WTC11 (cell line): ENCODE measurements at regions not wholly inside any gene's neighbourhood (a gene's known extent, or its start where the extent isn't known, plus 50 kb on each side); places are given as distances from the start of the nearest gene placed in this dataset.

Experiments
- ATAC-seq: fragments of 200-7000 bp; cut with Tn5 transposase; 2 replicates; pipeline ENCODE4 v1.10.0; 2021; ENCODE audit warnings: mild to moderate bottlenecking, moderate library complexity
- CTCF ChIA-PET: fragments of 300-600 bp; sonication (Branson Sonifier 250); formaldehyde crosslinking; loops from one replicate; lab custom pipeline; 2021; ENCODE audit warnings: antibody characterized with exemption; lab: Charles Lee
- POLR2A ChIA-PET: fragments of 350-600 bp; sonication (Branson Sonifier 250); formaldehyde crosslinking; loops from one replicate; lab custom pipeline; 2021; ENCODE audit warnings: antibody characterized with exemption; lab: Charles Lee
- DNase-seq: peaks from one replicate; pipeline ENCODE4 v3.0.0; 2021; ENCODE audit warnings: low spot score
- H3K27ac Mint-ChIP-seq: 2 replicates; pipeline ENCODE4 v1.8.0; 2021; ENCODE audit warnings: mixed read lengths
- H3K27me3 Mint-ChIP-seq: 2 replicates; pipeline ENCODE4 v1.8.0; 2021; ENCODE audit warnings: low read depth, mild to moderate bottlenecking, moderate library complexity, mixed read lengths
- H3K36me3 Mint-ChIP-seq: 2 replicates; pipeline ENCODE4 v1.8.0; 2021; ENCODE audit warnings: mixed read lengths
- H3K4me1 Mint-ChIP-seq: 2 replicates; pipeline ENCODE4 v1.8.0; 2022; ENCODE audit warnings: mixed read lengths
- H3K4me3 Mint-ChIP-seq: 2 replicates; pipeline ENCODE4 v1.8.0; 2021; ENCODE audit warnings: mild to moderate bottlenecking, moderate library complexity, mixed read lengths
- H3K9me3 Mint-ChIP-seq: 2 replicates; pipeline ENCODE4 v1.8.0; 2021; ENCODE audit warnings: mixed read lengths
- E2F4 ChIP-seq: sonication (generic); formaldehyde crosslinking; IDR thresholded peaks from 2 replicates; pipeline ENCODE4 v1.8.1; 2022; ENCODE audit warnings: low read depth, mild to moderate bottlenecking, moderate library complexity, missing genetic modification reagents, borderline replicate concordance
- ERG ChIP-seq: fragments of 250-450 bp; sonication (Bioruptor Pico); IDR thresholded peaks from 2 replicates; pipeline ENCODE4 v1.8.0; 2021; ENCODE audit warnings: mild to moderate bottlenecking
- ESRRA ChIP-seq: sonication (generic); formaldehyde crosslinking; IDR thresholded peaks from 2 replicates; pipeline ENCODE4 v1.8.1; 2022; ENCODE audit warnings: mild to moderate bottlenecking, missing genetic modification reagents, borderline replicate concordance
- JUN ChIP-seq: sonication (generic); formaldehyde crosslinking; IDR thresholded peaks from 2 replicates; pipeline ENCODE4 v1.8.0; 2023; ENCODE audit warnings: mild to moderate bottlenecking, missing genetic modification reagents
- KAT7 ChIP-seq: sonication (generic); formaldehyde crosslinking; IDR thresholded peaks from 2 replicates; pipeline ENCODE4 v1.8.1; 2023; ENCODE audit warnings: missing genetic modification reagents, mild to moderate bottlenecking, borderline replicate concordance
- MLX ChIP-seq: sonication (generic); formaldehyde crosslinking; IDR thresholded peaks from 2 replicates; pipeline ENCODE4 v1.8.1; 2023; ENCODE audit warnings: mild to moderate bottlenecking, missing genetic modification reagents, moderate library complexity
- MXD4 ChIP-seq: fragments of 250-450 bp; sonication (Bioruptor Pico); IDR thresholded peaks from 2 replicates; pipeline ENCODE4 v1.8.0; 2021; ENCODE audit warnings: mild to moderate bottlenecking, moderate library complexity, borderline replicate concordance
- NFATC4 ChIP-seq: fragments of 250-450 bp; sonication (Bioruptor Pico); IDR thresholded peaks from 2 replicates; pipeline ENCODE4 v1.9.0; 2021; ENCODE audit warnings: mild to moderate bottlenecking
- NFYB ChIP-seq: sonication (generic); formaldehyde crosslinking; conservative IDR thresholded peaks from 2 replicates; pipeline ENCODE4 v1.8.0; 2022; ENCODE audit warnings: low read depth, missing genetic modification reagents
- RELA ChIP-seq: sonication (generic); formaldehyde crosslinking; IDR thresholded peaks from 2 replicates; pipeline ENCODE4 v1.8.1; 2022; ENCODE audit warnings: missing genetic modification reagents, mild to moderate bottlenecking, borderline replicate concordance
- SP1 ChIP-seq: sonication (generic); formaldehyde crosslinking; conservative IDR thresholded peaks from 2 replicates; pipeline ENCODE4 v1.8.1; 2022; ENCODE audit warnings: missing genetic modification reagents
- TCF7 ChIP-seq: sonication (generic); formaldehyde crosslinking; IDR thresholded peaks from 2 replicates; pipeline ENCODE4 v1.8.0; 2022; ENCODE audit warnings: mild to moderate bottlenecking, low read depth, missing genetic modification reagents, moderate library complexity
- ZNF121 ChIP-seq: sonication (generic); formaldehyde crosslinking; IDR thresholded peaks from 2 replicates; pipeline ENCODE4 v1.8.0; 2023; ENCODE audit warnings: missing genetic modification reagents
- TF ChIP-seq, protein P1 (sequence below): fragments of 250-450 bp; sonication (Bioruptor Pico); IDR thresholded peaks from 2 replicates; pipeline ENCODE4 v1.9.0; 2021; ENCODE audit warnings: mild to moderate bottlenecking
- TF ChIP-seq, protein P2 (sequence below): sonication (generic); formaldehyde crosslinking; IDR thresholded peaks from 2 replicates; pipeline ENCODE4 v1.8.0; 2023; ENCODE audit warnings: missing genetic modification reagents, mild to moderate bottlenecking, borderline replicate concordance
- TF ChIP-seq, protein P3 (sequence below): fragments of 200-600 bp; IDR thresholded peaks from 2 replicates; pipeline ENCODE4 v1.8.0; 2022; ENCODE audit warnings: antibody characterized with exemption
- TF ChIP-seq, protein P4 (sequence below): sonication (generic); formaldehyde crosslinking; conservative IDR thresholded peaks from 2 replicates; pipeline ENCODE4 v1.8.1; 2022; ENCODE audit warnings: mild to moderate bottlenecking, missing genetic modification reagents

DNA sequence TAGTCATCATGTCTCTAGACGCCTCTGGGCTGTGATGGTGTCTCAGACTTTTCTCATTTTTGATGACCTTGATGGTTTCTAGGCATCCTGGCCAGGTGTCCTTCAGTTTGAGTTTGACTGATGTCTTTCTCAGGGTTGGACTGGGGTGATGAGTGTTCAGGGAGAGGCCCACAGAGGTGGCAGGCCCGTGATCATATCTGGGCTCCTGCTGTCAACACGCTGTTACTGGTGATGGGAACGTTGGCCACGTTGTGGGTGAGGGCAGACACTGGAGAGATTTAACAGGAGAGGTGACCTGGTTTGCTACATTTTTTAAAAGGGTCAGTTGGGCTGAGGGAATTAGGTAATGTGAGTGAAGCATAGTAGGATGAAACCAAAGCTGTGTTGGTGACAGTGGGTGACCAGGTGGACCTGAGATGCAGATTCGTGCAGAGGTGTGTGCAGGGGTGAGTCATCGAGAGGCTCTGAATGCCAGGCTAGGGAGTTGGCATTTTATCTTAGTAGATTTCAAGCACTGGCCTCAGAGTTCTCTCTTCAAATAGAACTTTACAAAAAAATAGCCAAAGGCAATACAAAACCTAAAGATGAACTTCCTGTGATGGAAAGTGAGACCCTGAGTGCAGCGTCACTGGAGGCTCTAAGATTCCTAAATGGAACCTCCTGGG lies 174.1 kb downstream of the CDH26 start:
- H3K36me3 Mint-ChIP-seq = no peaks in the 10 kb centered on the region; the same call in 1 of the 2 replicates
- ChIA-PET CTCF (no interaction called here), POLR2A (no interaction called here)
- H3K4me3 Mint-ChIP-seq = no peak overlapping the region
- H3K27ac Mint-ChIP-seq = no peak overlapping the region
- no peak for DNase-seq
- peaks cover 43% of the 10 kb centered on the region for H3K27me3 Mint-ChIP-seq
- no peaks in the 10 kb centered on the region for H3K4me1 Mint-ChIP-seq
- ATAC-seq = no peak
- no peak for TF ChIP-seq JUN
- TF ChIP-seq ESRRA = no peak
- TF ChIP-seq, protein P1, sequence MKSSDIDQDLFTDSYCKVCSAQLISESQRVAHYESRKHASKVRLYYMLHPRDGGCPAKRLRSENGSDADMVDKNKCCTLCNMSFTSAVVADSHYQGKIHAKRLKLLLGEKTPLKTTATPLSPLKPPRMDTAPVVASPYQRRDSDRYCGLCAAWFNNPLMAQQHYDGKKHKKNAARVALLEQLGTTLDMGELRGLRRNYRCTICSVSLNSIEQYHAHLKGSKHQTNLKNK (CRISPR knock-in tag) = no peak
- TF ChIP-seq, protein P2, sequence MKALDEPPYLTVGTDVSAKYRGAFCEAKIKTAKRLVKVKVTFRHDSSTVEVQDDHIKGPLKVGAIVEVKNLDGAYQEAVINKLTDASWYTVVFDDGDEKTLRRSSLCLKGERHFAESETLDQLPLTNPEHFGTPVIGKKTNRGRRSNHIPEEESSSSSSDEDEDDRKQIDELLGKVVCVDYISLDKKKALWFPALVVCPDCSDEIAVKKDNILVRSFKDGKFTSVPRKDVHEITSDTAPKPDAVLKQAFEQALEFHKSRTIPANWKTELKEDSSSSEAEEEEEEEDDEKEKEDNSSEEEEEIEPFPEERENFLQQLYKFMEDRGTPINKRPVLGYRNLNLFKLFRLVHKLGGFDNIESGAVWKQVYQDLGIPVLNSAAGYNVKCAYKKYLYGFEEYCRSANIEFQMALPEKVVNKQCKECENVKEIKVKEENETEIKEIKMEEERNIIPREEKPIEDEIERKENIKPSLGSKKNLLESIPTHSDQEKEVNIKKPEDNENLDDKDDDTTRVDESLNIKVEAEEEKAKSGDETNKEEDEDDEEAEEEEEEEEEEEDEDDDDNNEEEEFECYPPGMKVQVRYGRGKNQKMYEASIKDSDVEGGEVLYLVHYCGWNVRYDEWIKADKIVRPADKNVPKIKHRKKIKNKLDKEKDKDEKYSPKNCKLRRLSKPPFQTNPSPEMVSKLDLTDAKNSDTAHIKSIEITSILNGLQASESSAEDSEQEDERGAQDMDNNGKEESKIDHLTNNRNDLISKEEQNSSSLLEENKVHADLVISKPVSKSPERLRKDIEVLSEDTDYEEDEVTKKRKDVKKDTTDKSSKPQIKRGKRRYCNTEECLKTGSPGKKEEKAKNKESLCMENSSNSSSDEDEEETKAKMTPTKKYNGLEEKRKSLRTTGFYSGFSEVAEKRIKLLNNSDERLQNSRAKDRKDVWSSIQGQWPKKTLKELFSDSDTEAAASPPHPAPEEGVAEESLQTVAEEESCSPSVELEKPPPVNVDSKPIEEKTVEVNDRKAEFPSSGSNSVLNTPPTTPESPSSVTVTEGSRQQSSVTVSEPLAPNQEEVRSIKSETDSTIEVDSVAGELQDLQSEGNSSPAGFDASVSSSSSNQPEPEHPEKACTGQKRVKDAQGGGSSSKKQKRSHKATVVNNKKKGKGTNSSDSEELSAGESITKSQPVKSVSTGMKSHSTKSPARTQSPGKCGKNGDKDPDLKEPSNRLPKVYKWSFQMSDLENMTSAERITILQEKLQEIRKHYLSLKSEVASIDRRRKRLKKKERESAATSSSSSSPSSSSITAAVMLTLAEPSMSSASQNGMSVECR (CRISPR knock-in tag) = no peak
- no peak for TF ChIP-seq E2F4 (CRISPR knock-in tag)
- no peak for TF ChIP-seq KAT7 (CRISPR knock-in tag)
- TF ChIP-seq, all 79 proteins: peak for 0
- peaks cover 22% of the 10 kb centered on the region for H3K9me3 Mint-ChIP-seq

- peaks cover 22% of the 10 kb centered on the region for H3K9me3 Mint-ChIP-seq
- DNase-seq (no peak), ATAC-seq (no peak)
- TF ChIP-seq, protein P3, sequence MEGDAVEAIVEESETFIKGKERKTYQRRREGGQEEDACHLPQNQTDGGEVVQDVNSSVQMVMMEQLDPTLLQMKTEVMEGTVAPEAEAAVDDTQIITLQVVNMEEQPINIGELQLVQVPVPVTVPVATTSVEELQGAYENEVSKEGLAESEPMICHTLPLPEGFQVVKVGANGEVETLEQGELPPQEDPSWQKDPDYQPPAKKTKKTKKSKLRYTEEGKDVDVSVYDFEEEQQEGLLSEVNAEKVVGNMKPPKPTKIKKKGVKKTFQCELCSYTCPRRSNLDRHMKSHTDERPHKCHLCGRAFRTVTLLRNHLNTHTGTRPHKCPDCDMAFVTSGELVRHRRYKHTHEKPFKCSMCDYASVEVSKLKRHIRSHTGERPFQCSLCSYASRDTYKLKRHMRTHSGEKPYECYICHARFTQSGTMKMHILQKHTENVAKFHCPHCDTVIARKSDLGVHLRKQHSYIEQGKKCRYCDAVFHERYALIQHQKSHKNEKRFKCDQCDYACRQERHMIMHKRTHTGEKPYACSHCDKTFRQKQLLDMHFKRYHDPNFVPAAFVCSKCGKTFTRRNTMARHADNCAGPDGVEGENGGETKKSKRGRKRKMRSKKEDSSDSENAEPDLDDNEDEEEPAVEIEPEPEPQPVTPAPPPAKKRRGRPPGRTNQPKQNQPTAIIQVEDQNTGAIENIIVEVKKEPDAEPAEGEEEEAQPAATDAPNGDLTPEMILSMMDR = no peak
- TF ChIP-seq ZNF121 (CRISPR knock-in tag) = no peak
- TF ChIP-seq, protein P4, sequence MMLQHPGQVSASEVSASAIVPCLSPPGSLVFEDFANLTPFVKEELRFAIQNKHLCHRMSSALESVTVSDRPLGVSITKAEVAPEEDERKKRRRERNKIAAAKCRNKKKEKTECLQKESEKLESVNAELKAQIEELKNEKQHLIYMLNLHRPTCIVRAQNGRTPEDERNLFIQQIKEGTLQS (CRISPR knock-in tag) = no peak
- no peak for TF ChIP-seq MXD4 (CRISPR knock-in tag)
- TF ChIP-seq TCF7 = no peak
- no peak for TF ChIP-seq SP1 (CRISPR knock-in tag)
- no peak for TF ChIP-seq MLX (CRISPR knock-in tag)
- TF ChIP-seq NFYB (CRISPR knock-in tag) = no peak
- TF ChIP-seq RELA = no peak
- TF ChIP-seq ERG (CRISPR knock-in tag) = no peak
- TF ChIP-seq NFATC4 (CRISPR knock-in tag) = no peak
- no peak for TF ChIP-seq E2F4 (CRISPR knock-in tag)
- no peak overlapping the region for H3K27ac Mint-ChIP-seq
- H3K4me1 Mint-ChIP-seq = no peaks in the 10 kb centered on the region
- no peaks in the 10 kb centered on the region; the same call in 1 of the 2 replicates for H3K36me3 Mint-ChIP-seq
- no peak overlapping the region for H3K4me3 Mint-ChIP-seq
- H3K27me3 Mint-ChIP-seq = peaks cover 36% of the 10 kb centered on the region
- ChIA-PET CTCF (interaction anchor here (1.2 kb wide), 1 partner anchor 75 kb away, joined by 4 read pairs; no protein-coding TSS in a partner anchor), POLR2A (no interaction called here)
These were observed 174.8 kb downstream of the CDH26 start for GRCh38 chr20:60132827-60133670.
